ENCODE measurements at regions not wholly inside any gene's neighbourhood (a gene's known extent, or its start where the extent isn't known, plus 50 kb on each side); places are given as distances from the start of the nearest gene placed in this dataset.

DNA sequence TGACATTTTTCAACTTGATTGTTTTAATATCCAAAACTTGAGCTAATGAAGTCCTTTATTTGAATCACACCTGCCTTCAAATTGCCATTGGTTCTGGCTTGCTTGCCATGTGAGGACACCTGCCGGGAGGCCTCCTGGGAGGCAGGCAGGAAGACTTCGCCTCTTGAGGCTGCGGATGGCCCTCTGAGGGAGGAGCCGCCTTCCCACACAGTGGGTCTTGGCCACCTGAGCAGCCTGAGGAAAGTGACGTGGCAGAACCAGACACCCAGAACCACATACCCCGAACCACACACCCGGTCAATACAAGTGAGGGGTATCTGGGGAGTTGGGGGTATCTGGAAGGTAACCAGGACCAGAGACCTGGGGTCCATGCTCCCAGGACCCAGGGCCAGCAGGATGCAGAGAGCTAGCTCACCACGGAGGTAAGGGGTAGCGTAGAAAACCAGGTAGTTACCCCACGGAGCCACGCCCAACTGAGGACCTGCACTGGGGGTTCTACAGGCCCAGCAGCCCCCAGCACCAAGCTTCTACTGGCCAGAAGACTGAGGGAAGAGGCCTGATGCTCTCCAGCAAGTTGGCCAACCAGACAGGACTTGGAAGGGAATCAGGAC is 300.5 kb downstream of the TCERG1L start:
- no peak for DNase-seq (ENCODE audit: low read depth in 1 of 2, low spot score in 1 of 2)
- H3K4me1 ChIP-seq (ENCODE audit: low read depth) = no peaks in the 10 kb centered on the region
- no peaks in the 10 kb centered on the region for H3K9me3 ChIP-seq (ENCODE audit: low read depth)
- H3K27ac ChIP-seq = no peak overlapping the region
- no peaks in the 10 kb centered on the region for H3K36me3 ChIP-seq
- H3K27me3 ChIP-seq = no peaks in the 10 kb centered on the region
- TF ChIP-seq, protein P1, sequence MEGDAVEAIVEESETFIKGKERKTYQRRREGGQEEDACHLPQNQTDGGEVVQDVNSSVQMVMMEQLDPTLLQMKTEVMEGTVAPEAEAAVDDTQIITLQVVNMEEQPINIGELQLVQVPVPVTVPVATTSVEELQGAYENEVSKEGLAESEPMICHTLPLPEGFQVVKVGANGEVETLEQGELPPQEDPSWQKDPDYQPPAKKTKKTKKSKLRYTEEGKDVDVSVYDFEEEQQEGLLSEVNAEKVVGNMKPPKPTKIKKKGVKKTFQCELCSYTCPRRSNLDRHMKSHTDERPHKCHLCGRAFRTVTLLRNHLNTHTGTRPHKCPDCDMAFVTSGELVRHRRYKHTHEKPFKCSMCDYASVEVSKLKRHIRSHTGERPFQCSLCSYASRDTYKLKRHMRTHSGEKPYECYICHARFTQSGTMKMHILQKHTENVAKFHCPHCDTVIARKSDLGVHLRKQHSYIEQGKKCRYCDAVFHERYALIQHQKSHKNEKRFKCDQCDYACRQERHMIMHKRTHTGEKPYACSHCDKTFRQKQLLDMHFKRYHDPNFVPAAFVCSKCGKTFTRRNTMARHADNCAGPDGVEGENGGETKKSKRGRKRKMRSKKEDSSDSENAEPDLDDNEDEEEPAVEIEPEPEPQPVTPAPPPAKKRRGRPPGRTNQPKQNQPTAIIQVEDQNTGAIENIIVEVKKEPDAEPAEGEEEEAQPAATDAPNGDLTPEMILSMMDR (IDR thresholded peaks at IDR 0.05; ENCODE audit: low read depth, low read length) = no peak
- H3K4me3 ChIP-seq = no peak overlapping the region

DNA sequence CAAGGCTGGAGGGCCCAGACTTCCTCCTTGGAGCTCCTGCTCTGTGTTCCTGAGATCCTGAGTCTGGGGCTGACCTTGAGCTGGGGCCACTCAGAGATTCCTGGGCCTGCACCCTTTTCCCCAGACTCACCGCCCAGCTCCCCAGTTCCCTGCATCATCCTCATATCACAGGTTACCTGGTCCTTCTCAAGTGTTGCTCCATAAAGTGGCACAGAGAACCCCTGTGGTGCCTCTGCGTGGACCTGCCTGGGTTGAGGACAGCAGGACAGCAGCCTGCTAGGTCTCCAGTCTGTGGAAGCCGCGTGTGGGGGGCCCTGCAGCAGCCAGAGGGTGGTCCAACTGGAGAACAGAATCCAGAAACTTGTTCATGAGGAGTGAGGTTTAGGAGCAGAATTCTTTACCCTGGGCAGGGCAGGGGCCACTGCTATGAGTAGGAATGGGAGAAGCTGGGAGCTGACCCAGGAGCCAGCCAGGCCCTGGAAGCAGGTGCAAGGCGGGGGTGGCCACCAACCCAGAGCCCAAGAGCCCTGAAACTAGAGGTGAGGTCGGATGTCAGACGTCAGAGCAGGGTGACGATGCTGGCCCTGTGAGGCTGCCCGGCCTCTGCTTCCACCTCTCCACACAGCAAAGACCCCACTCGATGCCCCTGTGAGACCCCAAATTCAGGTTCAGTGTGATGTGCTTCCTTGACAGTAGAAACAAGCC is 299.4 kb downstream of the TCERG1L start:
- no peaks in the 10 kb centered on the region for H3K4me1 ChIP-seq (ENCODE audit: low read depth)
- DNase-seq (ENCODE audit: low read depth in 1 of 2, low spot score in 1 of 2) = no peak
- H3K27ac ChIP-seq = no peak overlapping the region
- no peak overlapping the region for H3K4me3 ChIP-seq
- TF ChIP-seq, protein P1 (IDR thresholded peaks at IDR 0.05; ENCODE audit: low read depth, low read length) = no peak
- H3K9me3 ChIP-seq (ENCODE audit: low read depth) = no peaks in the 10 kb centered on the region
- no peaks in the 10 kb centered on the region for H3K36me3 ChIP-seq
- H3K27me3 ChIP-seq = no peaks in the 10 kb centered on the region

DNA sequence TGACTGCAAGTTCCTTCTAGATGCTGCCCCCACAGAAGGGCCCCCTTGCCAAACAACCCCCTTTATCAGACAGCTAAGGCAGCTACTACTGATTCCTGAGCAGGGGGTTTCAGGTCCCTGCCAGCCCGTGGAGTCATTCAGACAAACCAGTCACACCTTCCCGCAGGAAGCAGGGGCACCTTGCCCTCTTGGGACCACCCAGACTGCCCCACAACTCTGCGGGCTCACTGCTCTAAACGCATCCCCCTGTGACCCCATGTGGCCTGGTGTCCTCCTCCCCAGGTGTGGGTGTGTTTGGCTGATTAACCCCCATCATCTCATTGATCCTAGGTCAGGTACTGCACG is 298.9 kb downstream of the TCERG1L start:
- no peak overlapping the region for H3K27ac ChIP-seq
- H3K4me1 ChIP-seq (ENCODE audit: low read depth) = no peaks in the 10 kb centered on the region
- no peak for DNase-seq (ENCODE audit: low read depth in 1 of 2, low spot score in 1 of 2)
- no peak overlapping the region for H3K4me3 ChIP-seq
- TF ChIP-seq, protein P1 (IDR thresholded peaks at IDR 0.05; ENCODE audit: low read depth, low read length) = no peak
- H3K27me3 ChIP-seq = no peaks in the 10 kb centered on the region
- no peaks in the 10 kb centered on the region for H3K9me3 ChIP-seq (ENCODE audit: low read depth)
- no peaks in the 10 kb centered on the region for H3K36me3 ChIP-seq

DNA sequence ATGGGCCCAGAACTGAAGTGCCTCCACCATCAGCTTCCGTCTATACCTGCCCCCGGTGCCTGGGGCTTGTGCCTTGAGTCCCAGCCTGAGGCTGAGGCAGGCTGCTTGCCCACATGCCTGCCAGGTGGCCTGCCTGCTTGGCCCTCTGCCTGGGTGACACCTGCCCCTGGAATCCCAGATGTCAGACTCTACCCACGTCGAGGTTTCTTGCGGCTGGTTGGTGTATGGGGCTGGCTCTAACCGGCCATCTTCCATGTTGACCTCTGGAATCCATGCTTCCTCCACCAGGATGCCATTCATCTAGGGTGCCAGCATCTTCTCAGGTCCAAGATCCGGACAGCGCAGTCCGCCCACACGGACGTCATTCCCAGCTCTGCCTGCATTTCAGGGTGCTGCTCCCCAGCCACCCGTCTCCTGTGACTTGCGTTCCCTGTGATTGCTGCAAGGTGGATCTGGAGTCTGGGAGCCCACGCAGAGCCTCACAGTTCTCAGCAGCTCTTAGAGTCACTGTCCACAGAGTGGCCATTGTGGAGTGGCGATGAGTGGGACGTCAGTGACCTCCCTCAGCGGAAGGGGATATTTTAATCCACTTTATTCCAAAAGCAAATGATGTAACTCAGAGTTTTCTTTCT is 298.1 kb downstream of the TCERG1L start:
- TF ChIP-seq, protein P1 (IDR thresholded peaks at IDR 0.05; ENCODE audit: low read depth, low read length) = no peak
- Histone ChIP-seq H3K27me3 (no peaks in the 10 kb centered on the region), H3K4me3 (no peak overlapping the region), H3K36me3 (no peaks in the 10 kb centered on the region), H3K4me1 (ENCODE audit: low read depth) (no peaks in the 10 kb centered on the region), H3K27ac (no peak overlapping the region), H3K9me3 (ENCODE audit: low read depth) (no peaks in the 10 kb centered on the region)
- DNase-seq (ENCODE audit: low read depth in 1 of 2, low spot score in 1 of 2) = no peak

DNA sequence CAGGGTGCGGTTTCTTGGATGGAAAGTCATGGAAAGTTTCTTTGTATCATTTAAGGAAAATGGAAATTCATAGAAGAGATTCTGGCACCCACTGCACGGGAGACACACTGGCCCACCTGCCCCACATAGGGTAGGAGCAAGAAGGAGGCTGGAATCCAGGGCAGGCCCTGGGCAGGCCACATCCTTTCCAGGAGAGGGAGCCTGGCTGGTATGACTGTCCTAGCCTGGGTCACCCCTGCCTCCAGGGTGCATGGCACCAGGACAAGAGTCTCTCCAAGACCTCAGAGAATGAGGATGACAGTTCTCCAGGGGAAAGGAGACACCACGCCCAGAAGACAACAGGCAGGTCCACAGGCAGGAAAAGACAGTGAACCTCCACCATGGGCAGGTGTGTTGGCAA is 297.2 kb downstream of the TCERG1L start:
- TF ChIP-seq, protein P1 (IDR thresholded peaks at IDR 0.05; ENCODE audit: low read depth, low read length) = no peak
- Histone ChIP-seq H3K27me3 (no peaks in the 10 kb centered on the region), H3K4me3 (no peak overlapping the region), H3K36me3 (no peaks in the 10 kb centered on the region), H3K27ac (no peak overlapping the region), H3K4me1 (ENCODE audit: low read depth) (no peaks in the 10 kb centered on the region), H3K9me3 (ENCODE audit: low read depth) (no peaks in the 10 kb centered on the region)
- no peak for DNase-seq (ENCODE audit: low read depth in 1 of 2, low spot score in 1 of 2)
